Adrenal gland (tissue), 5 donors: ENCODE measurements at regions not wholly inside any gene's neighbourhood (a gene's known extent, or its start where the extent isn't known, plus 50 kb on each side); places are given as distances from the start of the nearest gene placed in this dataset.

Experiments used
- CTCF ChIP-seq, 6 experiments: fragments of 450-650 bp in 4 of 6; fragments of 200-600 bp in 2 of 6; sonication (generic) in 1 of 6; IDR thresholded peaks; 1 replicate in 5 of 6; 2 replicates in 1 of 6; pipeline versions ENCODE4 v1.5.1 to v1.8.0; 2016 to 2021; ENCODE audit warnings: antibody characterized with exemption in 6 of 6, mild to moderate bottlenecking in 2 of 6, moderate library complexity in 1 of 6
- POLR2A ChIP-seq, 2 donors: fragments of 450-650 bp; IDR thresholded peaks; one replicate each; pipeline ENCODE4 v1.6.1; 2017; ENCODE audit warnings: antibody characterized with exemption in 2 of 2, mild to moderate bottlenecking in 2 of 2, moderate library complexity in 1 of 2
- donor health status: DM: no; HTN: no; CAD: no.

GRCh38 chr3:144229330-144229729 is 257.7 kb downstream of the DIPK2A start:
- TF ChIP-seq CTCF (IDR thresholded peaks at IDR 0.05) (no peak), POLR2A (IDR thresholded peaks at IDR 0.05) (no peak)
